ENCODE measurements at regions not wholly inside any gene's neighbourhood (a gene's known extent, or its start where the extent isn't known, plus 50 kb on each side); places are given as distances from the start of the nearest gene placed in this dataset.
"Not testable (repeated sequence)": the region's sequence is repeated elsewhere in the genome, so short reads cannot be mapped to it uniquely, and the experiment has no call there.

DNA sequence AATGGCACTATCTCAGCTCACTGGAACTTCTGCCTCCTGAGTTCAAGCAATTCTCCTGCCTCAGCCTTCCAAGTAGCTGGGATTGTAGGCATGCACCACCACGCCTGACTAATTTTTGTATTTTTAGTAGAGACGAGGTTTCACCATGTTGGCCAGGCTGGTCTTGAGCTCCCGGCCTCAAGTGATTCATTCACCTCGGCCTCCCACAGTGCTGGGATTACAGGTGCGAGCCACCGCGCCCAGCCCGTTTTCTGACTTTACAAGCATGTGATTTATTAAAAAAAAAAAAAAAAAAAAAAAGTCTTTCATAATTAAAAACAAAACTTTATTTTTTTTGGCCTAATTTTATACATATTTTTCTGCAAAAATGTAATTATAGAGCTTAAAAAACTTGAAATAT, 64.8 kb upstream of the DGKB start:
- DNase-seq: not testable (repeated sequence)

DNA sequence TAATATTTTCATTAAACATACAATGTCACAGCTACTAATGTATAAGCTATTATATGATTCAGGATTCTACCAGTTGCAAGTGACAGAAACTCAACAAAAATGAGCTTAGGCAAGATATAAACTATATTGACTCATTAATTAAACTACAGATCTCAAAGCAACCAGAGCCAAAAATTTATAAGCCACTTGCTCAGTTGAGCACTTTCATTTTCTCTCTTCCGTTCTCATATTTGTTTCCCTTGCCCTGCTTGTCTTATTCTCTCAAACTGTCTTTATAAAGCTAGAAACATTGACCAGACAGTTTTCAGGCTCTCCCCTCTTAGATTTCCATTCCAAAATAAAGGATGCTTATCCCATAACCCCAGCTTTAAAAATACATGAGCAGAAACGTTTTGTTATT, 60.2 kb upstream of the DGKB start:
- no peak for DNase-seq

DNA sequence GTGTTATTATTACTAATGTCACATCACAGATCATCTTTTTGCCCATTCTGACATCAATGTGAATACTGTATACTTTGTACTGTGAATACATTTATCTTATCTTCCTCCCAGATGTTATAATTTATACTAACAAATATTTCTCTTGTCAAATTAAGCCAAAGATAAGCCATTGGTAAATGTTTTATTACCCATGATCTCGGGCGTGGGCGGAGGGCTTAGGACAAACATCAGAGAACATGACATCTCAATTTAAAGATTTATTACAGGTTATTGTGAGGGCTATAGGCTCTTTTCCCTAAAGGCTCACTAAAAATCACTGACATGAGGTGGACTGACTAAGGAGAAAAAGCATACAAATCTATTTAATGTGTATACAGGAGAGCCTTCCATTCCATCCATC, 58.2 kb upstream of the DGKB start:
- DNase-seq: no peak

DNA sequence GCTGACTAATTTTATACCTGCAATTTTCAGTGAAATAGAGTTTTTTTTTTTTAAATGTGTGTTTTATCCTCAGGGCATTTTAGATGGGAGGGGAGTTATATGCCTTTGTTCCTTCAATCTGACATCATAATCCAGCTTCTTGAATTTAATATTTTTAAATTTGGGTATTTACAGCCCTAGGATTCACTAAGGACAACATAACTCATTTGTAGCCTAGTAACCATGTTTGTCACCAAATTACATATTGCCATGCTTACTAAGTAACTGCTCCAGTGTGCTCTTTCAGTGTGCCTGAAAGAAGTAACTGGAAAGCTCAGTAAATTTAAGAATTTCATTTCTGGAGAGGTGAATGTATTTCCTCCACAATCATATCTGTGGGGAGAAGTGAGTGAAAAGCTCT, 56.8 kb upstream of the DGKB start:
- DNase-seq: no peak

DNA sequence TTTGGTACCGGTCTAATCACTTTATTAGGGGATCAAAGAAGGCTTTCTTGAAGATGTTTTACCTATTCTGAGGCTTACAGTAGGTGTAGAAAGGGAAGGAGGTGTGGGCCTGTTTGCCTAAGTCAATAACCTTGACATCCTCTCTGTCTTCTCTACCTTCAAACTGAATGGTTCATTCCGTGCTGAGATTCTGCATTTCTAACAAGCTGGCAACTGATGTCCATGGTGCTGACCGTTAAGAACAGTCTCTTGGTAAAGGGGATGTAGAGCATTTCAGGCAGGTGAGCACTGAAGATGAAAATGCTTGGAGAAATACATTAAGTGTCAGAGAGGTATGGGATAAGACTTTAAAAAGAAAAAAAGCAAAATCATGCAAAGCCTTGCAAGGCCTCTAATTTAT, 51.5 kb upstream of the DGKB start:
- no peak for DNase-seq

All from muscle of arm (tissue), 1 donor.